GM12878 (cell line): ENCODE measurements at regions not wholly inside any gene's neighbourhood (a gene's known extent, or its start where the extent isn't known, plus 50 kb on each side); places are given as distances from the start of the nearest gene placed in this dataset.

Experiments used
- EZH2 ChIP-seq: IDR thresholded peaks from 2 replicates; pipeline ENCODE4 v1.6.1; 2012; ENCODE audit warnings: low read depth, mild to moderate bottlenecking, control low read depth, inconsistent platforms, low read length, borderline replicate concordance; ENCODE audit not compliant: control insufficient read depth
- POLR2AphosphoS5 ChIP-seq: IDR thresholded peaks from 2 replicates; pipeline ENCODE4 v1.6.1; 2011; ENCODE audit warnings: mild to moderate bottlenecking, low read length, inconsistent platforms
- RBBP5 ChIP-seq: fragments of 200-600 bp; sonication (generic); conservative IDR thresholded peaks from 2 replicates; pipeline ENCODE4 v1.6.1; 2016
- TBL1XR1 ChIP-seq: IDR thresholded peaks from 2 replicates; pipeline ENCODE4 v1.6.1; 2012; ENCODE audit warnings: low read depth, low read length, improper control_type of control experiment
- TF ChIP-seq, protein P1 (sequence below), 3 experiments: IDR thresholded peaks in 2 of 3; conservative IDR thresholded peaks in 1 of 3; 2 replicates each; pipeline ENCODE4 v1.5.1; 2011; ENCODE audit warnings: low read depth in 3 of 3, low read length in 3 of 3, mild to moderate bottlenecking in 3 of 3, control low read depth in 2 of 3, moderate library complexity in 2 of 3, inconsistent platforms in 1 of 3, mixed read lengths in 1 of 3; ENCODE audit not compliant: control insufficient read depth in 2 of 3, insufficient read depth in 1 of 3; ENCODE audit errors: extremely low read depth in 1 of 3
- TF ChIP-seq, protein P2 (sequence below): fragments of 450-650 bp; IDR thresholded peaks from 2 replicates; pipeline ENCODE4 v1.6.1; 2017; ENCODE audit warnings: antibody characterized with exemption, mild to moderate bottlenecking, moderate library complexity
- TF ChIP-seq, protein P3 (sequence below): IDR thresholded peaks from 2 replicates; pipeline ENCODE4 v1.6.1; 2012; ENCODE audit warnings: mild to moderate bottlenecking, low read depth, low read length

DNA sequence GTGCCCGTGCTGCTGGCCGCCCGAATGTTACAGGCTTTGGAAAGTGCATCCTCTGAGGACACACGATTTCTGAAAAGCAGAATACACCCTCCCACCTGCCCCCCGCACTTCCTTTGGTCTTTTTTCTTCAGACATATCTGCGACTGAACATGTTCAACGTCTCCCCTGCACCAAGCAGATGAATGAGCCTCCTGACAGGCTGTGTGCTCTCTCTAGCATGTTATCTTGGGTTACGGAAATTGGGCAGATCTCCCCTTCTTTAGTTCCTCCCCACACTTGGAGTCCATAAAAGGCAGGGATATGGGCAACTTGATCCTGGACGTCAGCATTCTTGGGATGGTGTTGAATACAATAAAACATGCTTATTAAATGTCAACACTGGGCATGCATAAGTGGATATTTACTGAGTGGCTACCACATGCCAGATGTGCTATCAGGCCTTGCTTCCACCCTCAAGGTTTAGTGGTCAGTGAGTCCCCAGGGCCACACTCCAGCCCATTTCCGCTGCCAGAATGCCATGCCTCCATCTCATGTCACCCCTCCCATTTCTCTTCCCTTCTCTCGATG lies 130.4 kb downstream of the TRIM43 start:
- no peak for TF ChIP-seq EZH2
- TF ChIP-seq, protein P1, sequence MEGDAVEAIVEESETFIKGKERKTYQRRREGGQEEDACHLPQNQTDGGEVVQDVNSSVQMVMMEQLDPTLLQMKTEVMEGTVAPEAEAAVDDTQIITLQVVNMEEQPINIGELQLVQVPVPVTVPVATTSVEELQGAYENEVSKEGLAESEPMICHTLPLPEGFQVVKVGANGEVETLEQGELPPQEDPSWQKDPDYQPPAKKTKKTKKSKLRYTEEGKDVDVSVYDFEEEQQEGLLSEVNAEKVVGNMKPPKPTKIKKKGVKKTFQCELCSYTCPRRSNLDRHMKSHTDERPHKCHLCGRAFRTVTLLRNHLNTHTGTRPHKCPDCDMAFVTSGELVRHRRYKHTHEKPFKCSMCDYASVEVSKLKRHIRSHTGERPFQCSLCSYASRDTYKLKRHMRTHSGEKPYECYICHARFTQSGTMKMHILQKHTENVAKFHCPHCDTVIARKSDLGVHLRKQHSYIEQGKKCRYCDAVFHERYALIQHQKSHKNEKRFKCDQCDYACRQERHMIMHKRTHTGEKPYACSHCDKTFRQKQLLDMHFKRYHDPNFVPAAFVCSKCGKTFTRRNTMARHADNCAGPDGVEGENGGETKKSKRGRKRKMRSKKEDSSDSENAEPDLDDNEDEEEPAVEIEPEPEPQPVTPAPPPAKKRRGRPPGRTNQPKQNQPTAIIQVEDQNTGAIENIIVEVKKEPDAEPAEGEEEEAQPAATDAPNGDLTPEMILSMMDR (IDR thresholded peaks at IDR 0.05 in 2 of 3, conservative IDR thresholded peaks at IDR 0.05 in 1 of 3; ENCODE audit: control insufficient read depth in 2 of 3, extremely low read depth in 1 of 3, insufficient read depth in 1 of 3, low read depth in 3 of 3, low read length in 3 of 3), result no peak
- no peak for TF ChIP-seq POLR2AphosphoS5
- no peak for TF ChIP-seq TBL1XR1
- TF ChIP-seq RBBP5, result no peak
- TF ChIP-seq, protein P2, sequence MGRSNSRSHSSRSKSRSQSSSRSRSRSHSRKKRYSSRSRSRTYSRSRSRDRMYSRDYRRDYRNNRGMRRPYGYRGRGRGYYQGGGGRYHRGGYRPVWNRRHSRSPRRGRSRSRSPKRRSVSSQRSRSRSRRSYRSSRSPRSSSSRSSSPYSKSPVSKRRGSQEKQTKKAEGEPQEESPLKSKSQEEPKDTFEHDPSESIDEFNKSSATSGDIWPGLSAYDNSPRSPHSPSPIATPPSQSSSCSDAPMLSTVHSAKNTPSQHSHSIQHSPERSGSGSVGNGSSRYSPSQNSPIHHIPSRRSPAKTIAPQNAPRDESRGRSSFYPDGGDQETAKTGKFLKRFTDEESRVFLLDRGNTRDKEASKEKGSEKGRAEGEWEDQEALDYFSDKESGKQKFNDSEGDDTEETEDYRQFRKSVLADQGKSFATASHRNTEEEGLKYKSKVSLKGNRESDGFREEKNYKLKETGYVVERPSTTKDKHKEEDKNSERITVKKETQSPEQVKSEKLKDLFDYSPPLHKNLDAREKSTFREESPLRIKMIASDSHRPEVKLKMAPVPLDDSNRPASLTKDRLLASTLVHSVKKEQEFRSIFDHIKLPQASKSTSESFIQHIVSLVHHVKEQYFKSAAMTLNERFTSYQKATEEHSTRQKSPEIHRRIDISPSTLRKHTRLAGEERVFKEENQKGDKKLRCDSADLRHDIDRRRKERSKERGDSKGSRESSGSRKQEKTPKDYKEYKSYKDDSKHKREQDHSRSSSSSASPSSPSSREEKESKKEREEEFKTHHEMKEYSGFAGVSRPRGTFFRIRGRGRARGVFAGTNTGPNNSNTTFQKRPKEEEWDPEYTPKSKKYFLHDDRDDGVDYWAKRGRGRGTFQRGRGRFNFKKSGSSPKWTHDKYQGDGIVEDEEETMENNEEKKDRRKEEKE, result no peak
- TF ChIP-seq, protein P3, sequence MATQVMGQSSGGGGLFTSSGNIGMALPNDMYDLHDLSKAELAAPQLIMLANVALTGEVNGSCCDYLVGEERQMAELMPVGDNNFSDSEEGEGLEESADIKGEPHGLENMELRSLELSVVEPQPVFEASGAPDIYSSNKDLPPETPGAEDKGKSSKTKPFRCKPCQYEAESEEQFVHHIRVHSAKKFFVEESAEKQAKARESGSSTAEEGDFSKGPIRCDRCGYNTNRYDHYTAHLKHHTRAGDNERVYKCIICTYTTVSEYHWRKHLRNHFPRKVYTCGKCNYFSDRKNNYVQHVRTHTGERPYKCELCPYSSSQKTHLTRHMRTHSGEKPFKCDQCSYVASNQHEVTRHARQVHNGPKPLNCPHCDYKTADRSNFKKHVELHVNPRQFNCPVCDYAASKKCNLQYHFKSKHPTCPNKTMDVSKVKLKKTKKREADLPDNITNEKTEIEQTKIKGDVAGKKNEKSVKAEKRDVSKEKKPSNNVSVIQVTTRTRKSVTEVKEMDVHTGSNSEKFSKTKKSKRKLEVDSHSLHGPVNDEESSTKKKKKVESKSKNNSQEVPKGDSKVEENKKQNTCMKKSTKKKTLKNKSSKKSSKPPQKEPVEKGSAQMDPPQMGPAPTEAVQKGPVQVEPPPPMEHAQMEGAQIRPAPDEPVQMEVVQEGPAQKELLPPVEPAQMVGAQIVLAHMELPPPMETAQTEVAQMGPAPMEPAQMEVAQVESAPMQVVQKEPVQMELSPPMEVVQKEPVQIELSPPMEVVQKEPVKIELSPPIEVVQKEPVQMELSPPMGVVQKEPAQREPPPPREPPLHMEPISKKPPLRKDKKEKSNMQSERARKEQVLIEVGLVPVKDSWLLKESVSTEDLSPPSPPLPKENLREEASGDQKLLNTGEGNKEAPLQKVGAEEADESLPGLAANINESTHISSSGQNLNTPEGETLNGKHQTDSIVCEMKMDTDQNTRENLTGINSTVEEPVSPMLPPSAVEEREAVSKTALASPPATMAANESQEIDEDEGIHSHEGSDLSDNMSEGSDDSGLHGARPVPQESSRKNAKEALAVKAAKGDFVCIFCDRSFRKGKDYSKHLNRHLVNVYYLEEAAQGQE, result no peak
